HG03064 (cell line): ENCODE measurements at regions not wholly inside any gene's neighbourhood (a gene's known extent, or its start where the extent isn't known, plus 50 kb on each side); places are given as distances from the start of the nearest gene placed in this dataset.
A peak's percentile ranks its signal among the peaks of the same experiment; 100 is the strongest.
"Not testable (repeated sequence)": the region's sequence is repeated elsewhere in the genome, so short reads cannot be mapped to it uniquely, and the experiment has no call there.

ENCODE experiments used
- ATAC-seq: cut with Tn5 transposase; IDR thresholded peaks from one replicate; pipeline ENCODE4 v1.9.1; 2021; ENCODE audit warnings: low read depth; ENCODE audit not compliant: unreplicated experiment

- ATAC-seq = no peak
These were observed 54.4 kb upstream of the CPHXL start for GRCh38 chr16:75780669-75781068.

- no peak for ATAC-seq
These were observed 55.5 kb upstream of the CPHXL start for GRCh38 chr16:75781683-75782343.

GRCh38 chr16:75787440-75787839 lies 61.1 kb upstream of the CPHXL start:
- no peak for ATAC-seq

- ATAC-seq = peak; percentile 65
These were observed 62.9 kb upstream of the CPHXL start for GRCh38 chr16:75789237-75789636.

GRCh38 chr16:75792771-75793492 lies 66.6 kb upstream of the CPHXL start:
- ATAC-seq = no peak

- ATAC-seq = no peak
These were observed 67.4 kb upstream of the CPHXL start for GRCh38 chr16:75793641-75794040.

- no peak for ATAC-seq
These were observed 68.1 kb upstream of the CPHXL start for GRCh38 chr16:75794426-75794825.

- no peak for ATAC-seq
These were observed 72.4 kb upstream of the CPHXL start for GRCh38 chr16:75798714-75799113.

- ATAC-seq = no peak
These were observed 75.0 kb upstream of the CPHXL start for GRCh38 chr16:75801307-75801706.

GRCh38 chr16:75803753-75804152 lies 77.5 kb upstream of the CPHXL start:
- no peak for ATAC-seq

GRCh38 chr16:75804368-75804767 lies 78.1 kb upstream of the CPHXL start:
- ATAC-seq = no peak

- ATAC-seq = no peak
These were observed 79.7 kb upstream of the CPHXL start for GRCh38 chr16:75805946-75806345.

GRCh38 chr16:75806487-75806886 lies 80.2 kb upstream of the CPHXL start:
- ATAC-seq = no peak

- ATAC-seq = no peak
These were observed 84.1 kb upstream of the CPHXL start for GRCh38 chr16:75810342-75810741.

GRCh38 chr16:75811020-75811634 lies 84.8 kb upstream of the CPHXL start:
- no peak for ATAC-seq

- no peak for ATAC-seq
These were observed 92.2 kb upstream of the CPHXL start for GRCh38 chr16:75818491-75818890.

GRCh38 chr16:75820672-75821071 lies 94.4 kb upstream of the CPHXL start:
- ATAC-seq = no peak

GRCh38 chr16:75821117-75821516 lies 94.8 kb upstream of the CPHXL start:
- no peak for ATAC-seq

- not testable (repeated sequence) for ATAC-seq
These were observed 99.5 kb upstream of the CPHXL start for GRCh38 chr16:75825750-75826149.

- not testable (repeated sequence) for ATAC-seq
These were observed 101.2 kb upstream of the CPHXL start for GRCh38 chr16:75827372-75828038.

- ATAC-seq = not testable (repeated sequence)
These were observed 107.1 kb upstream of the CPHXL start for GRCh38 chr16:75833385-75833784.
